ENCODE measurements at regions not wholly inside any gene's neighbourhood (a gene's known extent, or its start where the extent isn't known, plus 50 kb on each side); places are given as distances from the start of the nearest gene placed in this dataset.

- no peak for DNase-seq (ENCODE audit: low read depth)
- no peak for TF ChIP-seq CTCF (conservative IDR thresholded peaks at IDR 0.05; ENCODE audit: low read length)
- no peak overlapping the region for H3K4me3 ChIP-seq (ENCODE audit: low read length)
Measured at GRCh38 chr20:60465993-60466686, 507.9 kb downstream of the CDH26 start.

DNA sequence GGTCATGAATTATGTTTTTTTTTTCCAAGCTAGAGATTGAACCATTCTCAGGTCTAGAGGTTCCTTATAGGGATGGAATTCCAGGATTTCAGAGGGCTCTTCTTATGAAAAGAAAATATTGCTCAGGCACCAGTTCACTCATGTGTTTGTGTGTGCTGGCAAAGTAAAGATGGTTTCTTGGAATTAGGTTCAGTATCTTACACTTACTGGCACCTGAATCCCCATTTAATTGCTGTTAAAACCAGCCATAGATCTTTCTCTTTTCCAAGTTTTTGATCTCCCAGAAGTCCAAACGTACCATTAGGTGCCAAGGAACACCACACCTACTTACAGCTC lies 508.4 kb downstream of the CDH26 start:
- TF ChIP-seq CTCF (conservative IDR thresholded peaks at IDR 0.05; ENCODE audit: low read length), result no peak
- H3K4me3 ChIP-seq (ENCODE audit: low read length), result no peak overlapping the region
- no peak for DNase-seq (ENCODE audit: low read depth)

- no peak for DNase-seq (ENCODE audit: low read depth)
- TF ChIP-seq CTCF (conservative IDR thresholded peaks at IDR 0.05; ENCODE audit: low read length), result no peak
- H3K4me3 ChIP-seq (ENCODE audit: low read length), result no peak overlapping the region
Measured at GRCh38 chr20:60467078-60467477, 508.9 kb downstream of the CDH26 start.

DNA sequence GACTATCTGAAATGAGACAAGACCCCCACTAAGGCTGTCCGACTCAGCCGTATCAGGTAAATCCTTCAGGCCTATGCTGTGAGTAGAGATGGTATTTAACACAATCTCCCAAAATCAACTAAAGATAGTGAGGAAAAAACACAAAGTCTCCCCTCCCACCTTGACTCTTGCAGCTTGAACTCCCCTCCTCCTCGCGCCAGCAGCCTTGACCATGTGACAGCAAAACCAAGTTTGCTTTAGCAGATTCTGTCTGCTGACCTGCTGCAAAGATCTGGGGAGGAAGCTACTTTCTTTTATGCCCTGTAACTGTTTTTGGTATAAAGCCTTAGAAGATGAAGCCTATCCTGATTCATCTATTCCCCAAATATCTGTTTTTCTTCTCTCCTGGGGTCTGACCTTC lies 509.5 kb downstream of the CDH26 start:
- DNase-seq (ENCODE audit: low read depth), result no peak
- H3K4me3 ChIP-seq (ENCODE audit: low read length), result no peak overlapping the region
- no peak for TF ChIP-seq CTCF (conservative IDR thresholded peaks at IDR 0.05; ENCODE audit: low read length)

- no peak for DNase-seq (ENCODE audit: low read depth)
- TF ChIP-seq CTCF (conservative IDR thresholded peaks at IDR 0.05; ENCODE audit: low read length), result no peak
Measured at GRCh38 chr20:60469829-60470228, 511.6 kb downstream of the CDH26 start.

GRCh38 chr20:60470366-60470765 lies 512.1 kb downstream of the CDH26 start:
- no peak overlapping the region for H3K4me3 ChIP-seq (ENCODE audit: low read length)
- DNase-seq (ENCODE audit: low read depth), result no peak
- TF ChIP-seq CTCF (conservative IDR thresholded peaks at IDR 0.05; ENCODE audit: low read length), result no peak

More at GRCh38 chr20:60469829-60470228, 511.6 kb downstream of the CDH26 start:
- no peak overlapping the region for H3K4me3 ChIP-seq (ENCODE audit: low read length)

GRCh38 chr20:60473211-60473610 lies 515.0 kb downstream of the CDH26 start:
- no peak for TF ChIP-seq CTCF (conservative IDR thresholded peaks at IDR 0.05; ENCODE audit: low read length)
- no peak overlapping the region for H3K4me3 ChIP-seq (ENCODE audit: low read length)
- DNase-seq (ENCODE audit: low read depth), result no peak

Measured in AG10803 (cell line).